B cell (primary cell): ENCODE measurements at regions not wholly inside any gene's neighbourhood (a gene's known extent, or its start where the extent isn't known, plus 50 kb on each side); places are given as distances from the start of the nearest gene placed in this dataset.

ENCODE experiments used
- EZH2 ChIP-seq: IDR thresholded peaks from 2 replicates; pipeline ENCODE4 v1.6.1; 2012; ENCODE audit warnings: borderline replicate concordance, low read depth, mild to moderate bottlenecking, moderate library complexity, low read length; ENCODE audit not compliant: insufficient read depth, poor library complexity, severe bottlenecking
- TF ChIP-seq, protein P1 (sequence below): fragments of 200-600 bp; IDR thresholded peaks from one replicate; pipeline ENCODE4 v1.8.0; 2022; ENCODE audit warnings: antibody characterized with exemption, mild to moderate bottlenecking

DNA sequence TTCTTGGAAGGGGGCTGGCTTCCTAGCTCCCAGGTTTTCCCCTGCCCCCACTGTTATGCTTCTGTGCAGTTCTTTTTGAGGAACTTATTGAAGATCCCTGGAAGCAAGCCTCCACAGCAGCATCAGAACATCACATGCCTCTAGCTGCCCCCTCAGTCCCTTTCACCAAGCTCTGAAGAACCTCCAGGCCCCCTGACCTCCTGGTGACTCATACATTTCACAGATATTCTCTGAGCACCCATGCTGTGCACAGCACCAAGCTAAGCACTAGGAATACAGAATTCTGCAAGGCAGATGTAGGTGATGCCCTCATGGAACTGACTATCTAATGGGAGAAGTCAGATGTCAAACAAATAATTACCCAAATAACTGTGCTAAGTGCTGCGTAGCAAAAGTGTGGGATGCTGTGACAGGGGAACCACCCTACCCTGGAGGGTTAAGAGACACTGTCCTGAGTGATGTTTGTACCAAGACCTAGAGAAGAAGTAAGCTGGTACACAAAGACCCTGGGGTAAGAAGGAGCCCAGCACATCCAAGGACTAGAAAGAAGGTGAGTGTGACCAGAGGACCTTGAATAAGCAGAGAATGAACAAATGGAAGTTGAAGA, 213.7 kb upstream of the NR4A3 start:
- TF ChIP-seq, protein P1, sequence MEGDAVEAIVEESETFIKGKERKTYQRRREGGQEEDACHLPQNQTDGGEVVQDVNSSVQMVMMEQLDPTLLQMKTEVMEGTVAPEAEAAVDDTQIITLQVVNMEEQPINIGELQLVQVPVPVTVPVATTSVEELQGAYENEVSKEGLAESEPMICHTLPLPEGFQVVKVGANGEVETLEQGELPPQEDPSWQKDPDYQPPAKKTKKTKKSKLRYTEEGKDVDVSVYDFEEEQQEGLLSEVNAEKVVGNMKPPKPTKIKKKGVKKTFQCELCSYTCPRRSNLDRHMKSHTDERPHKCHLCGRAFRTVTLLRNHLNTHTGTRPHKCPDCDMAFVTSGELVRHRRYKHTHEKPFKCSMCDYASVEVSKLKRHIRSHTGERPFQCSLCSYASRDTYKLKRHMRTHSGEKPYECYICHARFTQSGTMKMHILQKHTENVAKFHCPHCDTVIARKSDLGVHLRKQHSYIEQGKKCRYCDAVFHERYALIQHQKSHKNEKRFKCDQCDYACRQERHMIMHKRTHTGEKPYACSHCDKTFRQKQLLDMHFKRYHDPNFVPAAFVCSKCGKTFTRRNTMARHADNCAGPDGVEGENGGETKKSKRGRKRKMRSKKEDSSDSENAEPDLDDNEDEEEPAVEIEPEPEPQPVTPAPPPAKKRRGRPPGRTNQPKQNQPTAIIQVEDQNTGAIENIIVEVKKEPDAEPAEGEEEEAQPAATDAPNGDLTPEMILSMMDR: no peak
- no peak for TF ChIP-seq EZH2
